CD14-positive monocyte (primary cell): ENCODE measurements at regions not wholly inside any gene's neighbourhood (a gene's known extent, or its start where the extent isn't known, plus 50 kb on each side); places are given as distances from the start of the nearest gene placed in this dataset.
A peak's percentile ranks its signal among the peaks of the same experiment; 100 is the strongest.

ENCODE experiments used
- DNase-seq, 3 donors: peaks; one replicate each; pipeline ENCODE4 v3.0.0-alpha.2; 2011 to 2022
- H2AFZ ChIP-seq: 2 replicates; pipeline ENCODE4 v1.6.0; 2012; ENCODE audit warnings: mild to moderate bottlenecking, low read depth, low read length, inconsistent platforms; ENCODE audit not compliant: insufficient read depth, poor library complexity, severe bottlenecking
- H3K27ac ChIP-seq, 2 donors: 1 replicate in 1 of 2; 2 replicates in 1 of 2; pipeline ENCODE4 v1.5.1; 2012 to 2013; ENCODE audit warnings: low read length in 2 of 2, control low read depth in 1 of 2, inconsistent platforms in 1 of 2, low read depth in 1 of 2, mild to moderate bottlenecking in 1 of 2
- H3K27me3 ChIP-seq, 2 donors: one replicate each; pipeline versions ENCODE4 v1.6.0 to v1.6.1; 2011 to 2013; ENCODE audit warnings: low read length in 2 of 2; ENCODE audit not compliant: control insufficient read depth in 2 of 2, insufficient read depth in 2 of 2
- H3K36me3 ChIP-seq, 2 donors: replicated peaks in 1 of 2; 1 replicate in 1 of 2; 2 replicates in 1 of 2; pipeline versions ENCODE4 v1.5.1 to v1.6.1; 2012 to 2013; ENCODE audit warnings: low read length in 2 of 2, control low read depth in 1 of 2, inconsistent platforms in 1 of 2, mild to moderate bottlenecking in 1 of 2; ENCODE audit not compliant: insufficient read depth in 2 of 2, control insufficient read depth in 1 of 2
- H3K4me1 ChIP-seq, 2 donors: 1 replicate in 1 of 2; 2 replicates in 1 of 2; pipeline versions ENCODE4 v1.5.1 to v1.6.1; 2012 to 2013; ENCODE audit warnings: low read length in 2 of 2, control low read depth in 1 of 2, inconsistent platforms in 1 of 2, mild to moderate bottlenecking in 1 of 2, moderate library complexity in 1 of 2; ENCODE audit not compliant: insufficient read depth in 2 of 2, control insufficient read depth in 1 of 2
- H3K4me2 ChIP-seq: replicated peaks from 2 replicates; pipeline ENCODE3; 2012; ENCODE audit warnings: low read length, moderate library complexity, mild to moderate bottlenecking; ENCODE audit not compliant: poor library complexity, severe bottlenecking; ENCODE audit errors: extremely low read depth
- H3K4me3 ChIP-seq, 3 experiments: fragments of 200-600 bp in 1 of 3; sonication (generic) in 1 of 3; replicated peaks in 1 of 3; 1 replicate in 2 of 3; 2 replicates in 1 of 3; pipeline ENCODE4 v1.5.1; 2011 to 2013; ENCODE audit warnings: low read length in 3 of 3, mild to moderate bottlenecking in 3 of 3, control low read depth in 2 of 3, low read depth in 2 of 3, inconsistent platforms in 1 of 3, moderate library complexity in 1 of 3
- H3K79me2 ChIP-seq: 2 replicates; pipeline ENCODE4 v1.6.0; 2012; ENCODE audit warnings: mild to moderate bottlenecking, control low read depth, inconsistent platforms, low read length, moderate library complexity; ENCODE audit not compliant: insufficient read depth
- H3K9ac ChIP-seq: 2 replicates; pipeline ENCODE4 v1.6.0; 2017; ENCODE audit warnings: low read length, mild to moderate bottlenecking; ENCODE audit not compliant: insufficient read depth, poor library complexity, severe bottlenecking
- H3K9me3 ChIP-seq, 2 donors: replicated peaks in 1 of 2; 1 replicate in 1 of 2; 2 replicates in 1 of 2; pipeline versions ENCODE4 v1.5.1 to v1.6.1; 2012 to 2013; ENCODE audit warnings: low read length in 2 of 2, control low read depth in 1 of 2; ENCODE audit not compliant: control insufficient read depth in 1 of 2, insufficient read depth in 1 of 2
- H4K20me1 ChIP-seq: 2 replicates; pipeline ENCODE4 v1.6.0; 2012; ENCODE audit warnings: mild to moderate bottlenecking, low read length, control low read depth, moderate library complexity; ENCODE audit not compliant: insufficient read depth
- H3K27ac Mint-ChIP-seq, 7 donors: one replicate each; pipeline ENCODE4 v1.8.0; 2020; ENCODE audit warnings: mild to moderate bottlenecking in 7 of 7, mixed read lengths in 7 of 7, moderate library complexity in 6 of 7, inconsistent platforms in 2 of 7
- H3K27me3 Mint-ChIP-seq, 3 donors: one replicate each; pipeline ENCODE4 v1.8.0; 2021 to 2022; ENCODE audit warnings: low read depth in 3 of 3, mild to moderate bottlenecking in 3 of 3, mixed read lengths in 3 of 3, moderate library complexity in 3 of 3, inconsistent platforms in 1 of 3
- H3K36me3 Mint-ChIP-seq, 2 donors: one replicate each; pipeline ENCODE4 v1.8.0; 2020; ENCODE audit warnings: mixed read lengths in 2 of 2, inconsistent platforms in 1 of 2, mild to moderate bottlenecking in 1 of 2
- H3K4me1 Mint-ChIP-seq: one replicate; pipeline ENCODE4 v1.8.0; 2020; ENCODE audit warnings: mild to moderate bottlenecking, mixed read lengths
- H3K4me3 Mint-ChIP-seq, 2 donors: one replicate each; pipeline ENCODE4 v1.8.0; 2020; ENCODE audit warnings: mild to moderate bottlenecking in 2 of 2, mixed read lengths in 2 of 2, moderate library complexity in 1 of 2
- H3K9me3 Mint-ChIP-seq, 7 donors: one replicate each; pipeline ENCODE4 v1.8.0; 2020 to 2022; ENCODE audit warnings: mixed read lengths in 7 of 7, mild to moderate bottlenecking in 6 of 7, moderate library complexity in 6 of 7, inconsistent platforms in 2 of 7
- WGBS: methylation state at CpG from one replicate; pipeline ENCODE4 v1.1.5; 2013; ENCODE audit warnings: missing lambda C conversion rate; ENCODE audit not compliant: insufficient coverage; 5-methylcytosine and 5-hydroxymethylcytosine counted together
- intact Hi-C, 2 donors: fragments of 100-400 bp; cut with micrococcal nuclease; formaldehyde crosslinking; loops; one replicate each; pipeline versions ENCODE4 v1.15.0 to v1.15.1; 2023
- TF ChIP-seq, protein P1 (sequence below): fragments of 200-600 bp; IDR thresholded peaks from one replicate; pipeline ENCODE4 v1.8.0; 2022; ENCODE audit warnings: antibody characterized with exemption, mild to moderate bottlenecking

DNA sequence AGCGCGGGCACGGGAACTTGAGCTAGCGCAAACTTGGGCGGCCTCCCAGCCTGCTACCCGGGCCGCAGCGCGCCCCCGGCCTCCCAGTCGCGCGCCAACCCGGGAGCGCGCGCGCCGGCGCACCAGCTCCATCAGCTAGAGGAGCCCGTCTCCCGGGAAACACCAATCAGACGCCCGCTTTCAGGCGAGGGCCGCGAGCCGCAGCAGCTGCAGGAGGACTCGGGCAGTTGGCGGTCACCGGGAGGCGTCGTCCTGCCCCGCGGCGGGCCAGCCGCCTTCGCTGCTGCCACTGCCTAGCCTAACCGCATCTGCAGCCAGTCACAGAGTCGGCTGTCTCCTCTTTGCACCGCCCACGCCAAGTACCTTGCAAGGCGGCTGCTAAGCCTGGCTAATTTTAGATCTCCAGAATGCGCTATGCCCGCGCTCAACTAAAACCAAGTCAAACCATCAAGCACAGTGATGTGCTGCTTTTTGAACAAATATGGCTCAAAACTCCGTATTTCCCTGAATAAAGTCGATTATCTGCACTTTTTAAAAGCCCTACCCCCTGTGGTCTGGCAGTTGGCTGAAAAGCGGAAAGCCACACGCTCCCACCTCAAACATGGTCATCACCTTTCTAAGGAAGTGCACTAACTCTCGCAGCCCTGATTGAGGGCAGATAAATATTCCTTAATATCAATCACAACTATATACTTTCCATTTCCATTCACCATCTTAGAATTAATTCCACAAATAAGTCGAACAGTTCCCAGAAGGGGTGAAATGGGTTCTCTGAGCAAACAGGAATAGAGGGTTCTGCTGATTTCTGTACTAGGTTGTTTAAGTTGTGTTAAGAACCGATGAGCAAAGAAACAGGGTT is 221.8 kb downstream of the MEF2C start:
- Mint-ChIP-seq H3K27ac (no peak overlapping the region), H3K9me3 (peaks cover 0 to 25% (median 10%) of the 10 kb centered on the region in 7 donors), H3K4me1 (peaks cover 22% of the 10 kb centered on the region), H3K27me3 (peaks cover 74 to 88% (median 85%) of the 10 kb centered on the region in 3 donors), H3K4me3 (peak overlapping the region; percentile 53 to 90), H3K36me3 (peaks cover 0 to 15% of the 10 kb centered on the region in 2 donors)
- Histone ChIP-seq H2AFZ (no peak overlapping the region), H3K4me3 (peak overlapping the region in 1 of 3 experiments; percentile 57), H3K9ac (no peak overlapping the region), H3K9me3 (peaks cover 0 to 41% of the 10 kb centered on the region in 2 donors), H4K20me1 (no peaks in the 10 kb centered on the region), H3K79me2 (no peaks in the 10 kb centered on the region), H3K36me3 (no peaks in the 10 kb centered on the region), H3K4me2 (peak overlapping the region; percentile 65), H3K4me1 (peaks cover 15 to 18% of the 10 kb centered on the region in 2 donors), H3K27ac (no peak overlapping the region), H3K27me3 (peaks cover 90 to 98% of the 10 kb centered on the region in 2 donors)
- no peak for DNase-seq
- TF ChIP-seq, protein P1, sequence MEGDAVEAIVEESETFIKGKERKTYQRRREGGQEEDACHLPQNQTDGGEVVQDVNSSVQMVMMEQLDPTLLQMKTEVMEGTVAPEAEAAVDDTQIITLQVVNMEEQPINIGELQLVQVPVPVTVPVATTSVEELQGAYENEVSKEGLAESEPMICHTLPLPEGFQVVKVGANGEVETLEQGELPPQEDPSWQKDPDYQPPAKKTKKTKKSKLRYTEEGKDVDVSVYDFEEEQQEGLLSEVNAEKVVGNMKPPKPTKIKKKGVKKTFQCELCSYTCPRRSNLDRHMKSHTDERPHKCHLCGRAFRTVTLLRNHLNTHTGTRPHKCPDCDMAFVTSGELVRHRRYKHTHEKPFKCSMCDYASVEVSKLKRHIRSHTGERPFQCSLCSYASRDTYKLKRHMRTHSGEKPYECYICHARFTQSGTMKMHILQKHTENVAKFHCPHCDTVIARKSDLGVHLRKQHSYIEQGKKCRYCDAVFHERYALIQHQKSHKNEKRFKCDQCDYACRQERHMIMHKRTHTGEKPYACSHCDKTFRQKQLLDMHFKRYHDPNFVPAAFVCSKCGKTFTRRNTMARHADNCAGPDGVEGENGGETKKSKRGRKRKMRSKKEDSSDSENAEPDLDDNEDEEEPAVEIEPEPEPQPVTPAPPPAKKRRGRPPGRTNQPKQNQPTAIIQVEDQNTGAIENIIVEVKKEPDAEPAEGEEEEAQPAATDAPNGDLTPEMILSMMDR, result no peak
- WGBS, result 1% methylated on average over 50 of the region's 53 CpGs
- intact Hi-C loops, result no loop called here

DNA sequence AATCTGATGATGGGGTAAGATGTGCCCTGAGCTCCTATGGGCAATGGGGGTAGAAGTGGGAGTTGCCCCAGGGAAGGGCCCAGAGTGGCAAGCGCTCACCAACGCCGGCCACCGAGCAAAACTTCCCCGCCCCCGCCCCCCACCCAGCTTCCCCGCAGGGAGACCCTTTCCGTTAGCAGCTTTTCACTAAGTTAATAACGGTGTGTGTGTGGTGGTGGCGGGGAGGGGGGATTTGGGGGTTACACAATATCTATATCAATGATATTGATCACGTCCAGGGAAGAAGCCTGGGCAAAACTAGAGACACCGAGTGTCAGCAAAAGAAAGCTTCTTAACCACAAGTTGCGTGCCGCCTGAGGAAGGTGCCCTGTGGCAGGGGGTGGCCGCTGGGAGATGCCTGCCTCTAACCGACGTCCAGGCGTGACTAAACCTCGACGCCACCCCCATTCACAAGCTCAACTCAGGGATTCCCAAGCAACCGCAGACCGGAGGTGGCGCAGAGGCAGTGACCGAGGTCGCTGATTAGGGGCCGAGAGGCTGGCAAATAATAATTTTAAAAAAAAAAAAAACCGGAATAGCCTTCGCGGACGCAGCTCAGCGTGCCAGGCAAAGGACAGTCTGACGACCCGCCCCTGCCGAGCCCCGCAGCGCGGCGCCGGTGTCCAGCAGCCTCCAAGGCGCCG is 222.6 kb downstream of the MEF2C start:
- Mint-ChIP-seq H3K9me3 (peaks cover 0 to 18% (median 7%) of the 10 kb centered on the region in 7 donors), H3K27ac (no peak overlapping the region)

More for the DNA sequence above, 222.6 kb downstream of the MEF2C start:
- peak in 1 of 3 donors; percentile 72 for DNase-seq
- Histone ChIP-seq H3K27ac (no peak overlapping the region), H3K4me2 (peak overlapping the region; percentile 65), H3K4me3 (peak overlapping the region in 1 of 3 experiments; percentile 57), H3K27me3 (peaks cover 86 to 98% of the 10 kb centered on the region in 2 donors), H3K79me2 (no peaks in the 10 kb centered on the region), H3K4me1 (peaks cover 14 to 15% of the 10 kb centered on the region in 2 donors), H4K20me1 (no peaks in the 10 kb centered on the region), H2AFZ (no peak overlapping the region), H3K36me3 (no peaks in the 10 kb centered on the region), H3K9ac (no peak overlapping the region), H3K9me3 (peaks cover 0 to 33% of the 10 kb centered on the region in 2 donors)
- H3K4me1 Mint-ChIP-seq, result peaks cover 15% of the 10 kb centered on the region
- H3K4me3 Mint-ChIP-seq, result peak overlapping the region in 1 of 2 donors; percentile 83
- 2% methylated on average over 26 of the region's 41 CpGs for WGBS
- intact Hi-C loops, result no loop called here
- H3K36me3 Mint-ChIP-seq, result peaks cover 0 to 9% of the 10 kb centered on the region in 2 donors
- H3K27me3 Mint-ChIP-seq, result peaks cover 66 to 81% (median 78%) of the 10 kb centered on the region in 3 donors
- TF ChIP-seq, protein P1, result no peak
